PC-3 (cell line): ENCODE measurements at regions not wholly inside any gene's neighbourhood (a gene's known extent, or its start where the extent isn't known, plus 50 kb on each side); places are given as distances from the start of the nearest gene placed in this dataset.

Source experiments
- CTCF ChIP-seq: fragments of 300-600 bp; sonication (generic); conservative IDR thresholded peaks from 2 replicates; pipeline ENCODE4 v1.5.1; 2017; ENCODE audit warnings: antibody characterized with exemption, low read depth, mild to moderate bottlenecking, low read length
- EZH2 ChIP-seq: fragments of 300-600 bp; sonication (generic); IDR thresholded peaks from one replicate; pipeline ENCODE4 v1.6.1; 2017; ENCODE audit warnings: antibody characterized with exemption, mild to moderate bottlenecking, low read length; ENCODE audit not compliant: unreplicated experiment

GRCh38 chr3:3307491-3307890 lies 128.0 kb upstream of the CRBN start:
- TF ChIP-seq CTCF, result no peak
- TF ChIP-seq EZH2, result no peak
